ENCODE measurements at regions not wholly inside any gene's neighbourhood (a gene's known extent, or its start where the extent isn't known, plus 50 kb on each side); places are given as distances from the start of the nearest gene placed in this dataset.

- Histone ChIP-seq H3K9me3 (ENCODE audit: severe bottlenecking) (no peaks in the 10 kb centered on the region), H3K36me3 (no peaks in the 10 kb centered on the region), H3K27ac (no peak overlapping the region), H3K4me3 (ENCODE audit: low read depth, low read length) (no peak overlapping the region), H3K27me3 (ENCODE audit: insufficient read depth, low read depth, severe bottlenecking) (no peaks in the 10 kb centered on the region)
- no peak for DNase-seq
- no peak for TF ChIP-seq CTCF (IDR thresholded peaks at IDR 0.05; ENCODE audit: low read depth, low read length)
Observed at GRCh38 chr1:199307496-199308264, 668.8 kb downstream of the PTPRC start.

GRCh38 chr1:199308349-199308846, 669.6 kb downstream of the PTPRC start:
- H3K9me3 ChIP-seq (ENCODE audit: severe bottlenecking): no peaks in the 10 kb centered on the region
- H3K27ac ChIP-seq: no peak overlapping the region
- H3K4me3 ChIP-seq (ENCODE audit: low read depth, low read length): no peak overlapping the region
- DNase-seq: no peak
- H3K36me3 ChIP-seq: no peaks in the 10 kb centered on the region
- no peak for TF ChIP-seq CTCF (IDR thresholded peaks at IDR 0.05; ENCODE audit: low read depth, low read length)
- no peaks in the 10 kb centered on the region for H3K27me3 ChIP-seq (ENCODE audit: insufficient read depth, low read depth, severe bottlenecking)

DNA sequence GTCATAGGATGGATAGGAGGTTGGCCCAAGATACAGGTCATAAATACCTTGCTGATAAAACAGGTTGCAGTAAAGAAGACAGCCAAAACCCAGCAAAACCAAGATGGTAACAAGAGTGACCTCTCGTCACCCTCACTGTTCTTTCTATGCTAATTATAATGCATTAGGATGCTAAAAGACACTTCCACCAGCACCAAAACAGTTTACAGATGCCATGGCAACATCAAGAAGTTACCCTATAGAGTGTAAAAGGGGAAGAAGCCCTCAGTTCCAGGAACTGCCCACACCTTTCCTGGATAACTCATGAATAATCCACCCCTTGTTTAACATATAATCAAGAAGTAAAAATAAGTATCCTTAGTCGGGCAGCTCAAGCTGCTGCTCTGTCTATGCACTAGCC, 671.9 kb downstream of the PTPRC start:
- DNase-seq: no peak
- Histone ChIP-seq H3K27ac (no peak overlapping the region), H3K9me3 (ENCODE audit: severe bottlenecking) (no peaks in the 10 kb centered on the region), H3K4me3 (ENCODE audit: low read depth, low read length) (no peak overlapping the region), H3K36me3 (no peaks in the 10 kb centered on the region), H3K27me3 (ENCODE audit: insufficient read depth, low read depth, severe bottlenecking) (no peaks in the 10 kb centered on the region)
- TF ChIP-seq CTCF (IDR thresholded peaks at IDR 0.05; ENCODE audit: low read depth, low read length): no peak

- DNase-seq: no peak
- no peak overlapping the region for H3K27ac ChIP-seq
- no peak for TF ChIP-seq CTCF (IDR thresholded peaks at IDR 0.05; ENCODE audit: low read depth, low read length)
- H3K4me3 ChIP-seq (ENCODE audit: low read depth, low read length): no peak overlapping the region
- no peaks in the 10 kb centered on the region for H3K9me3 ChIP-seq (ENCODE audit: severe bottlenecking)
- no peaks in the 10 kb centered on the region for H3K36me3 ChIP-seq
- no peaks in the 10 kb centered on the region for H3K27me3 ChIP-seq (ENCODE audit: insufficient read depth, low read depth, severe bottlenecking)
Observed at GRCh38 chr1:199311478-199312262, 672.8 kb downstream of the PTPRC start.

DNA sequence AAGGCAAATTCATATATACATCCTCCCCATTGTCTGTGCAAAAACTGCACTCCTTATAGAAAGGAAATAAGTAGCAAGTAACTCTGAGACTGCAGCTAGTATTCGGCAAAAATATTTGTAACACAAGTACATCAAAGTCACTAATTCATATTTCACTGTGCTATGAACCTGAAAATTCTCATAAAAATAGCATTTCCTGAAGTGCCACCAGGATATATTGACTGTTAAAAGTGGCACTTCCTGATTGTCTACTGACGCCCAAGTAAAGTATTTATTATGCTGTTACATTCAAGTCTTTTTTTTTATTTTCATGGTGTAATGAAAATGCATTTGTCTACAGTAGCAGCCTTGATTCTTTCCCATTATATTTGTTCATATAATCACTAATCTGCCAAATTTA, 673.8 kb downstream of the PTPRC start:
- H3K27ac ChIP-seq: no peak overlapping the region
- H3K36me3 ChIP-seq: no peaks in the 10 kb centered on the region
- H3K9me3 ChIP-seq (ENCODE audit: severe bottlenecking): no peaks in the 10 kb centered on the region
- H3K27me3 ChIP-seq (ENCODE audit: insufficient read depth, low read depth, severe bottlenecking): no peaks in the 10 kb centered on the region
- no peak overlapping the region for H3K4me3 ChIP-seq (ENCODE audit: low read depth, low read length)
- no peak for DNase-seq
- TF ChIP-seq CTCF (IDR thresholded peaks at IDR 0.05; ENCODE audit: low read depth, low read length): no peak
